ENCODE measurements at regions not wholly inside any gene's neighbourhood (a gene's known extent, or its start where the extent isn't known, plus 50 kb on each side); places are given as distances from the start of the nearest gene placed in this dataset.

DNA sequence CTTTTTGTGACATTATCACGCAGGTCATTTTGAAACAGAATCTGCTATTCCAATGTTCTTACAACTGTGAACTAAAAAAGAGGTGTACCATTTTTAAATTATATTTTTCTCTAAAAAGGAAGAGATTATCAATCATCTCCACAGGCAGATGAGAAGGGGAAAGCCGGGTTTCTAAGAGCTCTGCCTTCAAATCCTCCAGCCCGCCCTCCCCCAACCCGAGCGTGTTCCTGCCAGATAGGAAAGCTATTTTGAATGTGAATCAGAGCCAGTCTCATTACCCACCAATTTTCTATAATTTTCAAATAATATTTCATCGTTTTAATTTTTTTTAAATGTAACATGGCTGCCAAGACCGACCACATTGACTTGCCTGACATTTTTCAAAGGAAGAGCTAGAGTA, 65.9 kb downstream of the KCNF1 start:
- no peak for TF ChIP-seq POLR2A (IDR thresholded peaks at IDR 0.05; ENCODE audit: control extremely low read depth in 1 of 2, low read depth in 2 of 2, low read length in 2 of 2)
- no peak for TF ChIP-seq EZH2 (IDR thresholded peaks at IDR 0.05; ENCODE audit: low read depth, low read length, severe bottlenecking)
- TF ChIP-seq CTCF (IDR thresholded peaks at IDR 0.05; ENCODE audit: control extremely low read depth in 1 of 3, insufficient read depth in 1 of 3, low read depth in 1 of 3, low read length in 3 of 3), result no peak
- TF ChIP-seq SAP30 (IDR thresholded peaks at IDR 0.05; ENCODE audit: insufficient read depth, insufficient replicate concordance, low read length), result no peak
- no peak for TF ChIP-seq RAD21 (IDR thresholded peaks at IDR 0.05 in 1 of 2, conservative IDR thresholded peaks at IDR 0.05 in 1 of 2; ENCODE audit: low read depth in 2 of 2, low read length in 2 of 2)
- TF ChIP-seq KDM1A (IDR thresholded peaks at IDR 0.05; ENCODE audit: borderline replicate concordance, low read length), result no peak
- TF ChIP-seq HDAC2 (IDR thresholded peaks at IDR 0.05; ENCODE audit: borderline replicate concordance in 1 of 2, low read depth in 2 of 2, low read length in 2 of 2), result no peak
- TF ChIP-seq CHD2 (IDR thresholded peaks at IDR 0.05; ENCODE audit: low read length), result no peak
- no peak for TF ChIP-seq POLR2AphosphoS5 (IDR thresholded peaks at IDR 0.05; ENCODE audit: low read depth, low read length)
- TF ChIP-seq, protein P1, sequence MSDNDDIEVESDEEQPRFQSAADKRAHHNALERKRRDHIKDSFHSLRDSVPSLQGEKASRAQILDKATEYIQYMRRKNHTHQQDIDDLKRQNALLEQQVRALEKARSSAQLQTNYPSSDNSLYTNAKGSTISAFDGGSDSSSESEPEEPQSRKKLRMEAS (IDR thresholded peaks at IDR 0.05), result no peak
- TF ChIP-seq TAF1 (IDR thresholded peaks at IDR 0.05; ENCODE audit: low read depth, low read length), result no peak
- no peak for TF ChIP-seq USF2 (IDR thresholded peaks at IDR 0.05; ENCODE audit: low read length)
- TF ChIP-seq, protein P2, sequence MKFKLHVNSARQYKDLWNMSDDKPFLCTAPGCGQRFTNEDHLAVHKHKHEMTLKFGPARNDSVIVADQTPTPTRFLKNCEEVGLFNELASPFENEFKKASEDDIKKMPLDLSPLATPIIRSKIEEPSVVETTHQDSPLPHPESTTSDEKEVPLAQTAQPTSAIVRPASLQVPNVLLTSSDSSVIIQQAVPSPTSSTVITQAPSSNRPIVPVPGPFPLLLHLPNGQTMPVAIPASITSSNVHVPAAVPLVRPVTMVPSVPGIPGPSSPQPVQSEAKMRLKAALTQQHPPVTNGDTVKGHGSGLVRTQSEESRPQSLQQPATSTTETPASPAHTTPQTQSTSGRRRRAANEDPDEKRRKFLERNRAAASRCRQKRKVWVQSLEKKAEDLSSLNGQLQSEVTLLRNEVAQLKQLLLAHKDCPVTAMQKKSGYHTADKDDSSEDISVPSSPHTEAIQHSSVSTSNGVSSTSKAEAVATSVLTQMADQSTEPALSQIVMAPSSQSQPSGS (IDR thresholded peaks at IDR 0.05; ENCODE audit: low read length), result no peak
- TF ChIP-seq RFX5 (IDR thresholded peaks at IDR 0.05; ENCODE audit: borderline replicate concordance, low read depth, low read length), result no peak

All from H1 (cell line).